Prostate gland (tissue), 2 donors: ENCODE measurements at regions not wholly inside any gene's neighbourhood (a gene's known extent, or its start where the extent isn't known, plus 50 kb on each side); places are given as distances from the start of the nearest gene placed in this dataset.
"Not testable (repeated sequence)": the region's sequence is repeated elsewhere in the genome, so short reads cannot be mapped to it uniquely, and the experiment has no call there.

Experiments used
- DNase-seq: peaks from one replicate; pipeline ENCODE4 v3.0.0-alpha.2; 2019; ENCODE audit warnings: low spot score
- H3K27ac ChIP-seq, 2 donors: fragments of 200-600 bp; sonication (generic); 2 replicates each; pipeline ENCODE4 v1.5.1; 2017 to 2019
- H3K27me3 ChIP-seq: fragments of 200-600 bp; sonication (generic); replicated peaks from 2 replicates; pipeline ENCODE4 v1.5.1; 2019; ENCODE audit not compliant: insufficient read depth
- H3K36me3 ChIP-seq, 2 donors: fragments of 200-600 bp; sonication (generic); 1 replicate in 1 of 2; 2 replicates in 1 of 2; pipeline versions ENCODE4 v1.5.1 to v1.8.1; 2017 to 2019
- H3K4me1 ChIP-seq: fragments of 200-600 bp; sonication (generic); replicated peaks from 2 replicates; pipeline ENCODE4 v1.5.1; 2019
- H3K4me3 ChIP-seq, 2 donors: fragments of 200-600 bp; sonication (generic); 2 replicates each; pipeline ENCODE4 v1.5.1; 2017 to 2019
- H3K9me3 ChIP-seq: fragments of 200-600 bp; sonication (generic); 2 replicates; pipeline ENCODE4 v1.5.1; 2017
- CTCF ChIP-seq, 4 experiments: fragments of 200-600 bp in 2 of 4; fragments of 450-650 bp in 2 of 4; sonication (generic) in 2 of 4; IDR thresholded peaks; 1 replicate in 3 of 4; 2 replicates in 1 of 4; pipeline ENCODE4 v1.5.1; 2016 to 2019; ENCODE audit warnings: antibody characterized with exemption in 4 of 4, mild to moderate bottlenecking in 2 of 4, moderate library complexity in 2 of 4
- POLR2A ChIP-seq: fragments of 450-650 bp; IDR thresholded peaks from one replicate; pipeline ENCODE4 v1.6.1; 2016; ENCODE audit warnings: antibody characterized with exemption, mild to moderate bottlenecking
- POLR2AphosphoS5 ChIP-seq: sonication (generic); formaldehyde crosslinking; IDR thresholded peaks from one replicate; pipeline ENCODE4 v1.6.1; 2017; ENCODE audit warnings: antibody characterized with exemption
- WGBS: methylation state at CpG from one replicate; pipeline ENCODE4 v1.1.5; 2018; 5-methylcytosine and 5-hydroxymethylcytosine counted together
- intact Hi-C: fragments of 100-400 bp; cut with DNase I; formaldehyde crosslinking; loops from one replicate; pipeline ENCODE4 v1.14.2; 2022

- H3K36me3 ChIP-seq: no peaks in the 10 kb centered on the region
- no peak overlapping the region for H3K4me3 ChIP-seq
- intact Hi-C loops: no loop called here
- H3K9me3 ChIP-seq: no peaks in the 10 kb centered on the region
- WGBS: 71% methylated on average over 3 of the region's 3 CpGs
- TF ChIP-seq CTCF (IDR thresholded peaks at IDR 0.05) (no peak), POLR2AphosphoS5 (no peak), POLR2A (no peak)
- H3K27ac ChIP-seq: no peak overlapping the region
- no peak for DNase-seq
- no peaks in the 10 kb centered on the region for H3K27me3 ChIP-seq
- H3K4me1 ChIP-seq: no peaks in the 10 kb centered on the region
Measured at GRCh38 chr3:146712806-146713205, 107.7 kb upstream of the PLSCR5 start.

DNA sequence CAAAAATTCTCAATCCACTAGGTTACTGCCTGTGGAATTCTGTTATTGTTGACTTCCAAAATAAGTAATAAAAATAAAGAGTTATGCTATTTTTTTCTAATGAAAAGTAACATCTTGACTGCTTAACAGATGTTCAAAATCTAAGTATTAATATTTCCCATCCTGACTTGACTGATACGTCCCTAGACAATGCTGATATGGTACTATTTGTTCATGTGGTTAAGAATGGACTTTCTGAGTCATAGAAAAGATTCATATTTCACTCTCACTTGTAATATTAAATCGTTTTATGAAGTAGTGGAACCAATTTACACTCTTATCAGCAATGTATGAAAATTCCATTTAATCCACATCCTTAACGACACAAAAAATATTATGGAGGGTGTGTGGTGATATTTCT is 104.8 kb upstream of the PLSCR5 start:
- 63% methylated on average over 3 of the region's 3 CpGs for WGBS
- Histone ChIP-seq H3K27ac (no peak overlapping the region), H3K36me3 (no peaks in the 10 kb centered on the region), H3K27me3 (no peaks in the 10 kb centered on the region), H3K9me3 (no peaks in the 10 kb centered on the region), H3K4me3 (no peak overlapping the region), H3K4me1 (no peaks in the 10 kb centered on the region)
- intact Hi-C loops: no loop called here
- DNase-seq: no peak
- TF ChIP-seq POLR2A (no peak), CTCF (IDR thresholded peaks at IDR 0.05) (no peak), POLR2AphosphoS5 (no peak)

GRCh38 chr3:146705225-146705624 is 100.1 kb upstream of the PLSCR5 start:
- Histone ChIP-seq H3K4me1 (no peaks in the 10 kb centered on the region), H3K27ac (no peak overlapping the region), H3K4me3 (no peak overlapping the region), H3K9me3 (no peaks in the 10 kb centered on the region), H3K36me3 (no peaks in the 10 kb centered on the region), H3K27me3 (no peaks in the 10 kb centered on the region)
- intact Hi-C loops: no loop called here
- TF ChIP-seq CTCF (IDR thresholded peaks at IDR 0.05) (no peak), POLR2A (no peak), POLR2AphosphoS5 (no peak)
- 58% methylated on average over 2 of the region's 2 CpGs for WGBS
- no peak for DNase-seq

DNA sequence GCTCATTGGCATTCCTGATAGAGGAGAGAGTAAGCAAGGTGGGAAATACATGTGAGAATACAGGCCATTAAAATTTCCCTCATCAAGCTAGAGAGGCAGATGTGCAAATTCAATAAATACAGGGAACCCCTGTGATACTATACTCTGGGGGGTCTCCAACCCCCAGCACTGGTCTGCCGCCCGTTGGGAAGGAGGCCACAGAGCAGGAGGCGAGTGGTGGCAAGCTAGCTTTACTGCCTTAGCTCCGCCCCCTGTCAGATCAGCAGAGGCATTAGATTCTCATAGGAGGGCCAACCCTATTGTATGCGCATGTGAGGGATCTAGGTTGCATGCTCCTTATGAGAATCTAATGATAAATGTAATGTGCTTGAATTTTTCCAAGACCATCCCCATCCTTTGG is 97.1 kb upstream of the PLSCR5 start:
- no peak for DNase-seq
- Histone ChIP-seq H3K4me3 (no peak overlapping the region), H3K9me3 (no peaks in the 10 kb centered on the region), H3K4me1 (no peaks in the 10 kb centered on the region), H3K27me3 (no peaks in the 10 kb centered on the region), H3K27ac (no peak overlapping the region), H3K36me3 (no peaks in the 10 kb centered on the region)
- WGBS: 60% methylated on average over 5 of the region's 5 CpGs
- intact Hi-C loops: no loop called here
- TF ChIP-seq CTCF (IDR thresholded peaks at IDR 0.05): no peak
- TF ChIP-seq POLR2A: no peak
- no peak for TF ChIP-seq POLR2AphosphoS5

DNA sequence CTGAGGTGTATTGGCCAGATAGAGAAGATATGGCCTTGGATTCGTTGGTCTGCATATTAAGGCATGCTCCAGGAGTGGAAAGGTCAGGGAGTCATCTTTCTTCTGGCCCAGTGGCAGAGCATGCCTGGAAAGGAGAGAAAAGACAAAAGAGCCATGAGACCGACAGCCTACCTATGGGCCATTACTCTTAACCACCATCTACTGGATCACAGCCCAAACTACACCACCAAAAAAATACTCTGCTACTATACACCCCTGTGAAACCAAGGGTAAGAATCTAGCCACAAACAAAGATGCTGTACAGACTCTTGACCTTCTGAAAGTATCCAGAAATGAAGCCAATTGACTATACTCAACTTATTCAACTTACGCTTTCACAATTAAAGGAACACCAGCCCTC is 96.1 kb upstream of the PLSCR5 start:
- WGBS: 72% methylated on average over 3 of the region's 3 CpGs
- Histone ChIP-seq H3K4me3 (no peak overlapping the region), H3K27ac (no peak overlapping the region), H3K4me1 (no peaks in the 10 kb centered on the region), H3K27me3 (no peaks in the 10 kb centered on the region), H3K9me3 (no peaks in the 10 kb centered on the region), H3K36me3 (no peaks in the 10 kb centered on the region)
- intact Hi-C loops: no loop called here
- DNase-seq: no peak
- no peak for TF ChIP-seq CTCF (IDR thresholded peaks at IDR 0.05)
- TF ChIP-seq POLR2A: no peak

DNA sequence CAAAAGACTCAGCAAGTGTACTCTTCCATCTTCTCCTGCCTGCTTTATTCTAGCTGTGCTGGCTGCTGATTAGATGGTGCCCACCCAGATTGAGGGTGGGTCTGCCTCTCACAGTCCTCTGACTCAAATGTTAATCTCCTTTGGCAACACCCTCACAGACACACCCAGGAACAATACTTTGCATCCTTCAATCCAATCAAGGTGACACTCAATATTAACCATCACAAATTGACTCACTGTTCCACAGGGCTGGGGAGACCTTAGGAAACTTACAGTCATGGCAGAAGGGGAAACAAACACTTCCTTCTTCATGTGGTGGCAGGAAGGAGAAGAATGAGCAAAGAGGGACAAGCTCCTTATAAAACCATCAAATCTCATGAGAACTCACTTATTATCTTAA is 94.9 kb upstream of the PLSCR5 start:
- H3K36me3 ChIP-seq, DNase-seq, intact Hi-C loops, H3K4me1 ChIP-seq, H3K9me3 ChIP-seq, H3K27me3 ChIP-seq, H3K27ac ChIP-seq, H3K4me3 ChIP-seq: not testable (repeated sequence)
